A673 (cell line): ENCODE measurements at regions not wholly inside any gene's neighbourhood (a gene's known extent, or its start where the extent isn't known, plus 50 kb on each side); places are given as distances from the start of the nearest gene placed in this dataset.

Experiments
- CTCF ChIP-seq: fragments of 300-800, 200-600 bp; sonication (generic); conservative IDR thresholded peaks from 2 replicates; pipeline ENCODE4 v1.5.1; 2017; ENCODE audit warnings: low read depth, mild to moderate bottlenecking, antibody characterized with exemption, low read length, moderate library complexity, mixed read lengths
- EZH2 ChIP-seq: fragments of 200-600 bp; sonication (generic); IDR thresholded peaks from 2 replicates; pipeline ENCODE4 v1.6.1; 2017; ENCODE audit warnings: borderline replicate concordance, low read depth, mild to moderate bottlenecking, mixed read lengths, antibody characterized with exemption, low read length; ENCODE audit not compliant: poor library complexity, severe bottlenecking

- TF ChIP-seq CTCF, result no peak
- TF ChIP-seq EZH2, result no peak
Observed at GRCh38 chr2:58767828-58768714, 526.9 kb upstream of the FANCL start.
